ENCODE measurements at regions not wholly inside any gene's neighbourhood (a gene's known extent, or its start where the extent isn't known, plus 50 kb on each side); places are given as distances from the start of the nearest gene placed in this dataset.

DNA sequence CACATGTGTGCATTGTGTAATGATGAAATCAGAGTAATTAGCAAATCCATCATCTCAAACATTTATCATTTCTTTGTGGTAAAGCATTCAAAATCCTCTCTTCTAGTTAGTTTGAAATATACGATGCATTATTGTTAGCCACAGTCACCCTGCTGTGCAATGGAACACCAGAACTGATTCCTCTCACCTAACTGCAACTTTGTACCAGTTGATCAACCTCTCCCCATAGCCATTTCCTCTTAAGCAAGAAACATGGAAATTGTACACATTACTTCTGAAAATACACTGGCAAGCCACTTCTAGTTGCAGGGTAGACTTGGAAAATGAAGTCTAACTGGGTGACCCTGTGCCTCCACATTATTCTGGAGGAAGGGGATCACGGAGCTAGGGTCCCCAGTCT is 58.1 kb upstream of the ESR1 start:
- peaks cover 4% of the 10 kb centered on the region for H3K27me3 Mint-ChIP-seq
- ATAC-seq (ENCODE audit: low read depth), result no peak
- H3K9me3 Mint-ChIP-seq, result no peaks in the 10 kb centered on the region
- H3K4me1 Mint-ChIP-seq, result no peaks in the 10 kb centered on the region
- DNase-seq, result no peak
- H3K27ac Mint-ChIP-seq, result no peak overlapping the region
- POLR2A ChIA-PET, result no interaction called here
- H3K36me3 Mint-ChIP-seq, result no peaks in the 10 kb centered on the region
- H3K4me3 Mint-ChIP-seq, result no peak overlapping the region

DNA sequence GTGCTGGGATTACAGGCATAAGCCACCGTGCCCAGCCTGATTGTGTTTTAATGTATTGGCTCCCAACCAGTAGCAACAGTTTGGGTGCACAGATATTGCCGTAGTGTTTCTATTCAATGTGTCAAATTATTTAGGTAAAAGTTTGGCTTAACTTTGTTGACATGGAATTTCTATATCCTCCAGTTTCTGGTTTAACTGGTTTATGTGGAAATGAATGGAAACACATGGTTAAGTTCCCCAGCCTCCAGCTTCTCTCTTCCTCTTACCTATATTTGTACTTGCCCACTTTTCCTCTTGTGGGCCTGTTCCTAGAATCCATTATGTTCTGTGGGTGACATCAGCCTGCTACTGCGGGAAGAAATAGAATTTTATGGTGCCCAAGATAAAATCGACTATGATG is 53.9 kb upstream of the ESR1 start:
- no peak overlapping the region for H3K4me3 Mint-ChIP-seq

GRCh38 chr6:151757506-151757955 is 50.0 kb upstream of the ESR1 start:
- Mint-ChIP-seq H3K36me3 (peaks cover 1% of the 10 kb centered on the region), H3K9me3 (peaks cover 3% of the 10 kb centered on the region), H3K27me3 (no peaks in the 10 kb centered on the region), H3K4me3 (peak overlapping the region; percentile 20), H3K4me1 (peaks cover 22% of the 10 kb centered on the region), H3K27ac (peak overlapping the region; percentile 84)
- no peak for DNase-seq
- POLR2A ChIA-PET, result no interaction called here
- ATAC-seq (ENCODE audit: low read depth), result peak; percentile 90

More for the DNA sequence above, 53.9 kb upstream of the ESR1 start:
- peaks cover 1% of the 10 kb centered on the region for H3K36me3 Mint-ChIP-seq
- peaks cover 20% of the 10 kb centered on the region for H3K4me1 Mint-ChIP-seq
- no peak for DNase-seq
- H3K27ac Mint-ChIP-seq, result no peak overlapping the region
- POLR2A ChIA-PET, result no interaction called here
- H3K9me3 Mint-ChIP-seq, result peaks cover 3% of the 10 kb centered on the region
- H3K27me3 Mint-ChIP-seq, result peaks cover 4% of the 10 kb centered on the region
- no peak for ATAC-seq (ENCODE audit: low read depth)

Data from activated naive CD8-positive, alpha-beta T cell treated with anti-CD3 and anti-CD28 coated beads, Interleukin-2, amount 10 ng/mL, durations not matched to agents 7 days and 5 days (primary cell).